GM12878 (cell line): ENCODE measurements at regions not wholly inside any gene's neighbourhood (a gene's known extent, or its start where the extent isn't known, plus 50 kb on each side); places are given as distances from the start of the nearest gene placed in this dataset.

ENCODE experiments used
- ATAC-seq: fragments of 200-7000 bp; cut with Tn5 transposase; 3 replicates; pipeline ENCODE4 v1.9.1; 2020; ENCODE audit warnings: mild to moderate bottlenecking, moderate library complexity
- BruUV-seq: library from RNA; stranded (reverse); fragments of 400-500 nt; replicated peaks from 2 replicates; lab custom pipeline; 2021; lab: Mats Ljungman, UMichigan
- CTCF ChIA-PET: fragments of 300-600 bp; sonication (Branson Sonifier 250); formaldehyde crosslinking; extraction: SDS; loops from one replicate; lab custom pipeline; 2021; ENCODE audit warnings: inconsistent platforms; lab: Yijun Ruan, JAX
- POLR2A ChIA-PET: fragments of 350-600 bp; formaldehyde crosslinking; extraction: SDS; loops from one replicate; lab custom pipeline; 2021; ENCODE audit warnings: inconsistent platforms; lab: Charles Lee
- RAD21 ChIA-PET: fragments of 300-600 bp; sonication (Branson Sonifier 250); formaldehyde crosslinking; loops from one replicate; lab custom pipeline; 2023; ENCODE audit warnings: antibody characterized with exemption; ENCODE audit not compliant: unreplicated experiment; lab: Charles Lee
- SMC1A ChIA-PET: fragments of 300-600 bp; sonication (Branson Sonifier 250); formaldehyde crosslinking; loops from one replicate; lab custom pipeline; 2023; ENCODE audit not compliant: unreplicated experiment, uncharacterized antibody; lab: Charles Lee
- DNase-seq: peaks from one replicate; pipeline ENCODE4 v3.0.0-alpha.2; 2011; ENCODE audit warnings: low read depth, low spot score
- FAIRE-seq: peaks from 3 replicates; lab custom pipeline; 2011; peaks lifted over from hg19 to GRCh38; lab: Jason Lieb, UNC
- H2AFZ ChIP-seq: 2 replicates; pipeline ENCODE4 v1.6.0; 2011; ENCODE audit warnings: low read depth, low read length, control low read depth; ENCODE audit not compliant: control insufficient read depth
- H3K27ac ChIP-seq: 2 replicates; pipeline ENCODE4 v1.5.1; 2011; ENCODE audit warnings: control low read depth; ENCODE audit not compliant: control insufficient read depth, insufficient read depth
- H3K27me3 ChIP-seq, 2 experiments: replicated peaks in 1 of 2; 2 replicates each; pipeline versions ENCODE4 v1.6.0 to v1.6.1; 2011; ENCODE audit warnings: low read length in 1 of 2; ENCODE audit not compliant: control insufficient read depth in 2 of 2, insufficient read depth in 2 of 2
- H3K36me3 ChIP-seq, 2 experiments: 2 replicates each; pipeline ENCODE4 v1.5.1; 2011; ENCODE audit warnings: low read length in 1 of 2; ENCODE audit not compliant: control insufficient read depth in 2 of 2, insufficient read depth in 2 of 2
- H3K4me1 ChIP-seq: 2 replicates; pipeline ENCODE4 v1.6.1; 2011; ENCODE audit warnings: mild to moderate bottlenecking, low read length, moderate library complexity, mixed read lengths; ENCODE audit not compliant: control insufficient read depth, insufficient read depth
- H3K4me2 ChIP-seq: 2 replicates; pipeline ENCODE4 v1.6.0; 2011; ENCODE audit warnings: control low read depth; ENCODE audit not compliant: control insufficient read depth, insufficient read depth
- H3K4me3 ChIP-seq: fragments of 200-600 bp; sonication (generic); 2 replicates; pipeline ENCODE4 v1.5.1; 2016
- H3K79me2 ChIP-seq: 2 replicates; pipeline ENCODE4 v1.6.0; 2011; ENCODE audit warnings: low read length; ENCODE audit not compliant: control insufficient read depth, insufficient read depth
- H3K9ac ChIP-seq: 2 replicates; pipeline ENCODE4 v1.8.0; 2011; ENCODE audit warnings: low read length, control low read depth, mixed read lengths; ENCODE audit not compliant: control insufficient read depth, insufficient read depth
- H3K9me3 ChIP-seq: replicated peaks from 3 replicates; pipeline ENCODE4 v1.5.1; 2011; ENCODE audit warnings: mild to moderate bottlenecking, low read length; ENCODE audit not compliant: control insufficient read depth, insufficient read depth
- H4K20me1 ChIP-seq: 2 replicates; pipeline ENCODE4 v1.6.0; 2011; ENCODE audit not compliant: control insufficient read depth, insufficient read depth
- CTCF ChIP-seq, 3 experiments: IDR thresholded peaks in 2 of 3; conservative IDR thresholded peaks in 1 of 3; 2 replicates each; pipeline ENCODE4 v1.5.1; 2011; ENCODE audit warnings: low read depth in 3 of 3, low read length in 3 of 3, mild to moderate bottlenecking in 3 of 3, control low read depth in 2 of 3, moderate library complexity in 2 of 3, inconsistent platforms in 1 of 3, mixed read lengths in 1 of 3; ENCODE audit not compliant: control insufficient read depth in 2 of 3, insufficient read depth in 1 of 3; ENCODE audit errors: extremely low read depth in 1 of 3
- MAX ChIP-seq: IDR thresholded peaks from 2 replicates; pipeline ENCODE4 v1.6.1; 2012; ENCODE audit warnings: low read depth, low read length, improper control_type of control experiment
- MLLT1 ChIP-seq: fragments of 450-650 bp; IDR thresholded peaks from 2 replicates; pipeline ENCODE4 v1.6.1; 2016; ENCODE audit warnings: mild to moderate bottlenecking
- NFXL1 ChIP-seq: fragments of 450-650 bp; IDR thresholded peaks from 2 replicates; pipeline ENCODE4 v1.6.1; 2017; ENCODE audit warnings: antibody characterized with exemption, mild to moderate bottlenecking, borderline replicate concordance
- RAD21 ChIP-seq: IDR thresholded peaks from 2 replicates; pipeline ENCODE4 v1.6.1; 2011; ENCODE audit warnings: mild to moderate bottlenecking, low read depth, low read length, moderate library complexity; ENCODE audit not compliant: insufficient read depth
- RAD51 ChIP-seq: fragments of 450-650 bp; IDR thresholded peaks from 2 replicates; pipeline ENCODE4 v1.6.1; 2016; ENCODE audit warnings: moderate library complexity, mild to moderate bottlenecking, inconsistent platforms
- REST ChIP-seq: IDR thresholded peaks from 2 replicates; pipeline ENCODE4 v1.6.1; 2012; ENCODE audit warnings: mild to moderate bottlenecking, low read depth, low read length
- ZBTB11 ChIP-seq: fragments of 450-650 bp; formaldehyde crosslinking; IDR thresholded peaks from 2 replicates; pipeline ENCODE4 v1.5.0; 2022; ENCODE audit warnings: mild to moderate bottlenecking, missing genetic modification characterization
- in situ Hi-C: fragments of 300-500 bp; cut with MboI; formaldehyde crosslinking; loops from 9 replicates; pipeline ENCODE4 v1.14.3; 2018; ENCODE audit warnings: mixed read lengths
- intact Hi-C: fragments of 100-400 bp; cut with micrococcal nuclease; formaldehyde crosslinking; loops from one replicate; pipeline ENCODE4 v1.14.2; 2022; ENCODE audit not compliant: unreplicated experiment

GRCh38 chr5:148713735-148714508, 59.6 kb upstream of the HTR4 start:
- no peak for FAIRE-seq
- RAD21 ChIA-PET: interaction anchor here (0.8 kb wide), 1 partner anchor 17 kb away, joined by 3 read pairs; no protein-coding TSS in a partner anchor
- SMC1A ChIA-PET: interaction anchor here (1.2 kb wide), 1 partner anchor 17 kb away, joined by 3 read pairs; no protein-coding TSS in a partner anchor
- TF ChIP-seq MLLT1 (no peak), RAD21 (no peak), CTCF (IDR thresholded peaks at IDR 0.05 in 2 of 3, conservative IDR thresholded peaks at IDR 0.05 in 1 of 3; ENCODE audit: control insufficient read depth in 2 of 3, extremely low read depth in 1 of 3, insufficient read depth in 1 of 3, low read depth in 3 of 3, low read length in 3 of 3) (no peak), MAX (no peak), ZBTB11 (no peak), RAD51 (no peak), REST (no peak), NFXL1 (no peak)
- TF ChIP-seq, all 136 proteins: peak for 0
- no peaks in the 10 kb centered on the region for H3K36me3 ChIP-seq
- no peaks in the 10 kb centered on the region for H3K4me1 ChIP-seq
- H3K9ac ChIP-seq: no peak overlapping the region
- in situ Hi-C loops: no loop called here
- POLR2A ChIA-PET: no interaction called here
- H3K27ac ChIP-seq: no peak overlapping the region
- no peak overlapping the region for H3K4me3 ChIP-seq
- no peak for DNase-seq
- H3K79me2 ChIP-seq: no peaks in the 10 kb centered on the region
- H3K4me2 ChIP-seq: no peak overlapping the region
- intact Hi-C loops: no loop called here
- H3K9me3 ChIP-seq: no peaks in the 10 kb centered on the region
- ATAC-seq: no peak
- BruUV-seq: no TSS peak
- no peaks in the 10 kb centered on the region; a peak in 2 of 4 replicates for H3K27me3 ChIP-seq
- no peaks in the 10 kb centered on the region for H4K20me1 ChIP-seq
- CTCF ChIA-PET: interaction anchor here (0.6 to 2.2 kb wide), 4 partner anchors 17 to 555 kb away, joined by 3 to 16 read pairs (median 6); no protein-coding TSS in a partner anchor
- no peak overlapping the region for H2AFZ ChIP-seq
